ENCODE measurements at regions not wholly inside any gene's neighbourhood (a gene's known extent, or its start where the extent isn't known, plus 50 kb on each side); places are given as distances from the start of the nearest gene placed in this dataset.
"Not testable (repeated sequence)": the region's sequence is repeated elsewhere in the genome, so short reads cannot be mapped to it uniquely, and the experiment has no call there.

GRCh38 chr17:22171631-22172030 lies 479.3 kb downstream of the KCNJ18 start:
- DNase-seq (ENCODE audit: low spot score), result no peak
- Histone ChIP-seq H3K9me3 (ENCODE audit: low read depth) (peaks cover 27% of the 10 kb centered on the region), H3K36me3 (no peaks in the 10 kb centered on the region), H3K4me3 (no peak overlapping the region), H3K79me2 (ENCODE audit: low read depth) (no peaks in the 10 kb centered on the region), H3K27me3 (no peaks in the 10 kb centered on the region), H3K4me2 (no peak overlapping the region), H3K27ac (no peak overlapping the region), H2AFZ (replicated peaks) (no peak overlapping the region), H3K9ac (no peak overlapping the region), H3K4me1 (no peaks in the 10 kb centered on the region), H3F3A (ENCODE audit: low read depth) (no peaks in the 10 kb centered on the region), H4K20me1 (ENCODE audit: low read depth) (no peaks in the 10 kb centered on the region)
- no peaks in the 10 kb centered on the region for H3K36me3 Mint-ChIP-seq
- H3K27me3 Mint-ChIP-seq (ENCODE audit: insufficient read depth, low read depth), result no peaks in the 10 kb centered on the region
- H3K4me3 Mint-ChIP-seq, result no peak overlapping the region
- TF ChIP-seq CTCF (IDR thresholded peaks at IDR 0.05), result no peak
- no peak for TF ChIP-seq EZH2 (IDR thresholded peaks at IDR 0.05)
- TF ChIP-seq EZH2phosphoT487 (IDR thresholded peaks at IDR 0.05), result no peak
- H3K4me1 Mint-ChIP-seq, result no peaks in the 10 kb centered on the region
- H3K9me3 Mint-ChIP-seq, result peaks cover 18% of the 10 kb centered on the region
- H3K27ac Mint-ChIP-seq, result no peak overlapping the region

- Histone ChIP-seq H3K9me3 (ENCODE audit: low read depth) (peaks cover 16% of the 10 kb centered on the region), H2AFZ (replicated peaks) (no peak overlapping the region), H3K4me2 (no peak overlapping the region), H3F3A (ENCODE audit: low read depth) (no peaks in the 10 kb centered on the region), H3K27me3 (no peaks in the 10 kb centered on the region), H3K4me1 (no peaks in the 10 kb centered on the region), H3K4me3 (no peak overlapping the region), H3K36me3 (no peaks in the 10 kb centered on the region), H3K79me2 (ENCODE audit: low read depth) (no peaks in the 10 kb centered on the region), H3K27ac (no peak overlapping the region), H3K9ac (no peak overlapping the region), H4K20me1 (ENCODE audit: low read depth) (no peaks in the 10 kb centered on the region)
- H3K36me3 Mint-ChIP-seq, result no peaks in the 10 kb centered on the region
- H3K9me3 Mint-ChIP-seq, result peaks cover 8% of the 10 kb centered on the region
- no peaks in the 10 kb centered on the region for H3K4me1 Mint-ChIP-seq
- TF ChIP-seq EZH2phosphoT487 (IDR thresholded peaks at IDR 0.05) (no peak), CTCF (IDR thresholded peaks at IDR 0.05) (no peak), EZH2 (IDR thresholded peaks at IDR 0.05) (no peak)
- H3K4me3 Mint-ChIP-seq, result no peak overlapping the region
- no peak for DNase-seq (ENCODE audit: low spot score)
- no peak overlapping the region for H3K27ac Mint-ChIP-seq
- H3K27me3 Mint-ChIP-seq (ENCODE audit: insufficient read depth, low read depth), result no peaks in the 10 kb centered on the region
Observed at GRCh38 chr17:22193113-22193512, 500.8 kb downstream of the KCNJ18 start.

GRCh38 chr17:22200187-22200586 lies 507.9 kb downstream of the KCNJ18 start:
- not testable (repeated sequence) for H3K9ac ChIP-seq; H3K4me2 ChIP-seq; H3K27me3 Mint-ChIP-seq (ENCODE audit: insufficient read depth, low read depth); H3K36me3 ChIP-seq; H3K4me3 ChIP-seq; H4K20me1 ChIP-seq (ENCODE audit: low read depth); DNase-seq (ENCODE audit: low spot score); H3K9me3 ChIP-seq (ENCODE audit: low read depth); H3K4me1 Mint-ChIP-seq; H3K4me3 Mint-ChIP-seq; H3K79me2 ChIP-seq (ENCODE audit: low read depth); H3K36me3 Mint-ChIP-seq; H3K27ac ChIP-seq; H3K4me1 ChIP-seq; H2AFZ ChIP-seq (replicated peaks); H3F3A ChIP-seq (ENCODE audit: low read depth); H3K27ac Mint-ChIP-seq; H3K27me3 ChIP-seq
- H3K9me3 Mint-ChIP-seq, result peaks cover 40% of the 10 kb centered on the region

- no peak for DNase-seq (ENCODE audit: low spot score)
- Histone ChIP-seq H3F3A (ENCODE audit: low read depth) (no peaks in the 10 kb centered on the region), H3K4me2 (no peak overlapping the region), H3K36me3 (no peaks in the 10 kb centered on the region), H3K27me3 (no peaks in the 10 kb centered on the region), H3K4me3 (no peak overlapping the region), H2AFZ (replicated peaks) (no peak overlapping the region), H3K9ac (no peak overlapping the region), H3K79me2 (ENCODE audit: low read depth) (no peaks in the 10 kb centered on the region), H3K4me1 (no peaks in the 10 kb centered on the region), H3K9me3 (ENCODE audit: low read depth) (peaks cover 6% of the 10 kb centered on the region), H4K20me1 (ENCODE audit: low read depth) (no peaks in the 10 kb centered on the region), H3K27ac (no peak overlapping the region)
- Mint-ChIP-seq H3K9me3 (peaks cover 52% of the 10 kb centered on the region), H3K27me3 (ENCODE audit: insufficient read depth, low read depth) (peaks cover 2% of the 10 kb centered on the region), H3K4me3 (no peak overlapping the region), H3K27ac (no peak overlapping the region), H3K36me3 (no peaks in the 10 kb centered on the region), H3K4me1 (no peaks in the 10 kb centered on the region)
- no peak for TF ChIP-seq EZH2phosphoT487 (IDR thresholded peaks at IDR 0.05)
- no peak for TF ChIP-seq CTCF (IDR thresholded peaks at IDR 0.05)
- TF ChIP-seq EZH2 (IDR thresholded peaks at IDR 0.05), result no peak
Observed at GRCh38 chr17:22202702-22203101, 510.4 kb downstream of the KCNJ18 start.

All from neural progenitor cell (in vitro differentiated cells).